ENCODE measurements at regions not wholly inside any gene's neighbourhood (a gene's known extent, or its start where the extent isn't known, plus 50 kb on each side); places are given as distances from the start of the nearest gene placed in this dataset.
A peak's percentile ranks its signal among the peaks of the same experiment; 100 is the strongest.

- DNase-seq (ENCODE audit: low read depth), result no peak
These were observed 678.5 kb upstream of the PCDH20 start for GRCh38 chr13:62093984-62094780.

DNA sequence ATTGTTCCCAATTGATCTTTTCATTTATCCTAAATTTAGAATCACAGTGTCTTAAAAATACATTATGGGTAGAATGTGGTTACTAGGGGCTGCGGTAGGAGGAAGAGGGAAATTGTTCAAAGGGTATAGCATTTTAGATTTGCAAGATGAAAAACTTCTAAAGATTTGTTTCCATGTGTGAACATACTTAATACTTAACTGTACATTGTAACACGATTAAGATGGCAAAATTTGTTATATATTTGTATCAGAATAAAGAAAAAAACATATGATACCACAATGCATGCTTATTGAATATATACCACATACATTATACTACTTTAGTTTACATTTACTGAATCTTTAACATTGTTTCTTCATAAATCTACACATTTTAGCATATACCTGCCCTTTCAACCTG lies 677.3 kb upstream of the PCDH20 start:
- no peak for DNase-seq (ENCODE audit: low read depth)

DNA sequence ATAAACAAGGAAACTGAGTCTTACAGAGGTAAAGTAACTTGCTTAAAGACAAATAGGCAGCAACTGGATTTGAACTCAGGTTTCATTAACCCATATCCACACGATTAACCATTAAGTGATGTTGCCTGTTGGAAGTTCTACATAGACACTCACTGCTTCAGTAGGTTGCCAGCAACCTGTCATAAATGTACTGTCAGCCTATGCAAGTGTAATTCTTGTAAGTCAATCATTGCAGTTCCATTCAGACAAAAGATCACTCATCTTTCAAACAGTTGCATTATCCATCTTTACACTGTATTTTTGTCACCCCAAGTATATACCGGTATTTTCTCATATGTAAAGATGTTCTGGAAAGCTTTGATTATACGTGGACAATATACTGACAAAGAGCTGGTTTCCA lies 676.9 kb upstream of the PCDH20 start:
- DNase-seq (ENCODE audit: low read depth), result no peak

DNA sequence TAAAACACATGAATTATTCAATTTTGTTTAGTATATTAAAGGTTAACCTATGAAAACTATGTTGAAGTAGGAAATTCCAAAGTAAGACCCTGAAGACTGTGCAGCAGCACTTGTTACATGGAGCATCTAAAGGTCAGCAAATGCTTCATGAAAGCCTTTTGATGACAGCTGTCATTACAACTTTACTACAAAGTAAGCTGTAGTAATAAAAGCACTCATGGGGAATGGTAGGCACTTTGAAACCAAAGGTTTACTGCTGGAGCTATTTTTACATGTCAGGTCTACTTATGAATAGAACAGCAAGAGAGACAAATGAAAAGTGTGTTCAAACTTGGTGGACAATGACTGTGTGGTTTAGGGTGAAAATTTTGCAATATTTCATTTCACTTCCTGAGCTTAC lies 672.5 kb upstream of the PCDH20 start:
- no peak for DNase-seq (ENCODE audit: low read depth)

GRCh38 chr13:62087124-62087523 lies 671.5 kb upstream of the PCDH20 start:
- no peak for DNase-seq (ENCODE audit: low read depth)

DNA sequence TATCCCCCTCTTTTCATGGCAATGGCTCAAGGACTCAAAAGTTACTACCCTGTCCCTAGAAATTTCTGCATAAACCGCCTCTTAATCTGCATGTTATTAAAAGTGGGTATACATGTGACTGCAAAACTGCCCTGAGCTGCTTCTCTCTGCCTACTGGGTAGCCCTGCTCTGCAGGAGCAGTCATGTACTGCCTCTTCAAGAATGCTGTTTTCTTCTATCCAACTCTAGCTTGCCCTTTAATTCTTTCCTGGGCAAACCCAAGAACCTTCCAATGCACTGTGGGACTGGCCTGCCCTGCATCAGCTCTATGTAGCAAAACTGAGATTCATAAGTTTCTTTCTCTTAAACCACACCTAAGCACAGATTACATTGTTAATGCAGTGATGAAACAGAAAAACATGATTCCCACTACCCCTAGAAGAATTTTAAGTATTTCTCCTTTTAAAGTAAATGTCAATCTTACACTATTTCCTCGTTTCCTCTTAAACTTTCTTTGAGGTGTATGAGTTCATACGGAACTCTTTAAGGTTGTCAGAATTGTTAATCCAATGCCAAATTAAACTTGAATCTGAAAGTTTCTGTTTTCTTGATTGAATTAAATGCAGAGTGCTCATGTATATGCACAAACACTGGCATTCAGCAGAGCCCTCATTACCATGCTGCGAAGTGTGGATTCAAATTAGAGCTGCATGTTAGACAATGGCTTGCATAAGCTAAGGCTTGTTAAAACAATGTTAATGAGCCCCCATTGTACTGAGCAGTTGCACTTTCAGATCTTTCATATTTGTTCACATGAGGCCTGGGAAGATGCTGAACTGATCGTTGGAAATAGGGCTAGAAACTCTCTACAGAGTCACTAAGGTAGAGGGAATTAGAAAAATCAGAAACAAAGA lies 669.9 kb upstream of the PCDH20 start:
- no peak for DNase-seq (ENCODE audit: low read depth)

DNA sequence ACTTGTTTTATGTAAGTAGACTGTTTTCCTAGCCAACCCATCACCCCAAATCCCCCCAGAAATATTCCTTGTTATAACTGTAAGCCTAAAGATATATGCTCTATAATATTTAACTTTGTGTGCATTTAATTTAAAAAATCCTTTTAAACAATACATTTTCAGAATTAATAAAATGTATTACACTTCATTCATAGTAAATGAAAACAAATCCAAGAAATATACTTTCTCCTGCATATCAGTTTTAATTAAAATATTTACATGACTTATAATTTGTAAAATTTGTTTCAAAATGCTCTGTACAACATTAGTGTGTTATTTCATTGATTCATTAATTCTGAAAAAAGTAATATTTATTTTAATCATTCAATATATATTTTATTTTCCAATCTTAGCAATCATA lies 669.1 kb upstream of the PCDH20 start:
- DNase-seq (ENCODE audit: low read depth), result no peak

GRCh38 chr13:62067821-62068220 lies 652.2 kb upstream of the PCDH20 start:
- no peak for DNase-seq (ENCODE audit: low read depth)

- DNase-seq (ENCODE audit: low read depth), result no peak
These were observed 649.4 kb upstream of the PCDH20 start for GRCh38 chr13:62065016-62065415.

GRCh38 chr13:62061751-62062150 lies 646.1 kb upstream of the PCDH20 start:
- DNase-seq (ENCODE audit: low read depth), result no peak

DNA sequence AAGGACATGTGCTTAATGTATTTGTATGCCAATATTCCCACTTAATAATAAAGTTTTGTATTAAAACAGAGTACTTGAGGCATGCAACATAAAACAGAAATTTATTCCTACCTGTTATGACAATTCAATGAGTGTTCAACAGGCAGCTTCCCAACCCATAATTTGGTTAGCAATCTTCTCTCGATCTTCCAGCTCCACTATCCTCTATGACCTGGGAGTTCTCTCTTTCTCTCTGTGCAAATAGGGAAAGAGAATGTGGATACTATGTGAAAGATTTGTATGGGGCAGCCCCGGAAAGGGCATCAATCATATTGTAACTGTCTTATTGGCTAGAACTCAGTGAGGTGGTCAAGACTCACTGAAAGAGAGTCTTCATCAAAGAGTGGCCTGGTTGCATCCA lies 644.9 kb upstream of the PCDH20 start:
- DNase-seq (ENCODE audit: low read depth), result no peak

DNA sequence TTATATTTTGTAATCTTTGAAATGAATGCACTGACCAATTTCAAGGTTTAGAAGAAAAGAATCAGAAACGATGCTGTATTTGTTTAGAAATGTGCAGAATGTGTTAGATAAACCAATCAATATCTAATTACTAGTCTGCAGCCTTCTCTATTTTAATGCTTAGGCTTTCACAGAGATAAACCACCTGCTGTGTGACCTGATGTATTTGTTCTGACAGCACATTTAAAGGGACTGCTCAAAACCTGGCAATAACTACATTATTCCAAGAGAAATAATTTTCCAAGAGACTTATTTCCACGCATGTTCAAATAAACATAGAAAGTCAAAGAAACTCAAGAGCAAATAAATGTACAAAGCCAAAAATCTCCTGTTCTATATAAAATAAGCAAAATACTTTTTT lies 641.6 kb upstream of the PCDH20 start:
- DNase-seq (ENCODE audit: low read depth), result no peak

- DNase-seq (ENCODE audit: low read depth), result no peak
These were observed 634.3 kb upstream of the PCDH20 start for GRCh38 chr13:62049992-62050391.

GRCh38 chr13:62046512-62046911 lies 630.9 kb upstream of the PCDH20 start:
- DNase-seq (ENCODE audit: low read depth), result no peak

- DNase-seq (ENCODE audit: low read depth), result no peak
These were observed 628.0 kb upstream of the PCDH20 start for GRCh38 chr13:62043600-62043999.

GRCh38 chr13:62040806-62041205 lies 625.2 kb upstream of the PCDH20 start:
- DNase-seq (ENCODE audit: low read depth), result no peak

DNA sequence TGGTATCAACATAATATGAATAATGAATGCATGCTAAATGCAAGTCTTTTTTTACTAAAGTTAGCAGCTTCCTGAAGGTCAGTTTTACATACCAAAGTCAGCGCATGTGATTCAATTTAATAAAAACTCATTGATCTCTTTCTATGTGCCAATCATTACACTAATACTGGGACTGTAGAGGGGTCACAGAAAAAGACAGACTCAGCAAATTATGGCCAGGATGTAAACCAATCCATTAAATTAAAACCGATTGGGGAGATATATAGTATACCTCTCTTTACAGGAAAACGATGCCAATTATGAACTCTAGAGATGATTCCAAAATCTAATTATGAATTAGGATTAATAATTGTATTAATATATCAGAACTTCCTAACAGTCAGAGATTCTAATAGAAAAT lies 624.4 kb upstream of the PCDH20 start:
- no peak for DNase-seq (ENCODE audit: low read depth)

- no peak for DNase-seq (ENCODE audit: low read depth)
These were observed 622.6 kb upstream of the PCDH20 start for GRCh38 chr13:62038214-62038613.

DNA sequence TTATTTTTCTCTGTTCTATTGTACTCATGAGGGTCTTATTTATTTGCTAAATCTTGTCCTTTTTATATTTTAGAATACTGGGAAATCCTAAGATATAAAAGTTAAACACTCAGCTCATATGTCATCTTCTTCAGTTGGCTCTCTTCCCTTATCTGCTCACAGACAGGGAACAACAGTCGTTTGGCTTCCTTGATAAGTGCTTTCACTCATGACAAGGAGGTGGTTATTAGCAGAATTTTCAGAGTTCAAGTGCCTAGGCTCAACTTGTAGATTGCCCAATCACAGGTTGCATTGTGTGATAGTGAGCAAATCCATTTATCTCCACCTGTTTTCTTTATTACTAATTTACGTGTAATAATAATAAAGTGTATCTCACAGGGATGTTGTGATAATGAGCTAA lies 620.3 kb upstream of the PCDH20 start:
- peak; percentile 81 for DNase-seq (ENCODE audit: low read depth)

- DNase-seq (ENCODE audit: low read depth), result no peak
These were observed 618.3 kb upstream of the PCDH20 start for GRCh38 chr13:62033934-62034333.

DNA sequence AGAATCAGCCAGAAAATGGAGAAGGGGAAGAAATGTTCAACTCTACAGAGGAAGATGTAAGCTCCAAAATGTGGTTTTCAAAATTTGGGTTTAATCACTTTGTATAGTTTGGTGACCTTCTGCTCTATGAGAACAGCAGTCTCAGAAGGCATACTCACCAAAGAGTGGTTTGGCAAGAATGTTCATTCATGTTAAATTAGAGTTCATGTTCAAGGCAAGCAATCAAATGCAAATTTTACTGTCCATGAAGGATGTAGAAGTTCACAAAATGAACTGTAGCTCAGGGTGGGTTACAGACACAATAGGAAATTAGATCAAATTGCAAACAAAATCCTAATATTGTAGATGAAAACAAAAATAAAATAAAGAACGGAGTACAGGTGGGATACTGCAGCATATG lies 606.7 kb upstream of the PCDH20 start:
- no peak for DNase-seq (ENCODE audit: low read depth)

DNA sequence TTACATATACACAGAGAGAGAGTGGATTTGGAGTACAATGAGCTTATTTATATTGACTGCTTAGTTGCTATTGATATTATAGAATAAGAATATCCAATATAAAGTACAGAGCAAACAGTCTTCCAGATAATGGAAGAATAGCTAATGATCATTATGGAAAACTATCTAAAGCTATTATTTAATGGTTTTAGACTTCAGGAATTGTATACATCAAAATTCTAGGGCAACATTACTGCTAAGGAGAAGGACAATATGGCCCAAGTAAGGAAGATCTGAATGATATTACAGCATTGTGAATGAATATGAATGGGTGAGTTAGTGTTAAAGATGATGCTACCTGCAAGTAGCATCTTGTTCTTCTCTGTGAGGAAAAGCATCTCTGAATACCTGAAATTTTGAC lies 604.2 kb upstream of the PCDH20 start:
- DNase-seq (ENCODE audit: low read depth), result no peak

- no peak for DNase-seq (ENCODE audit: low read depth)
These were observed 598.6 kb upstream of the PCDH20 start for GRCh38 chr13:62014299-62014698.

Data from CMK (cell line).